Skeletal muscle tissue (tissue), 3 donors: ENCODE measurements at regions not wholly inside any gene's neighbourhood (a gene's known extent, or its start where the extent isn't known, plus 50 kb on each side); places are given as distances from the start of the nearest gene placed in this dataset.
"Not testable (repeated sequence)": the region's sequence is repeated elsewhere in the genome, so short reads cannot be mapped to it uniquely, and the experiment has no call there.

Experiments used
- H3K27ac ChIP-seq: one replicate; pipeline ENCODE4 v1.7.0; 2013; ENCODE audit warnings: mild to moderate bottlenecking, low read depth, low read length, inconsistent platforms
- H3K27me3 ChIP-seq, 3 donors: one replicate each; pipeline ENCODE4 v1.7.0; 2013; ENCODE audit warnings: low read length in 3 of 3; ENCODE audit not compliant: control insufficient read depth in 3 of 3, insufficient read depth in 3 of 3
- H3K36me3 ChIP-seq, 3 donors: one replicate each; pipeline ENCODE4 v1.7.0; 2013; ENCODE audit warnings: low read length in 3 of 3; ENCODE audit not compliant: control insufficient read depth in 3 of 3, insufficient read depth in 3 of 3
- H3K4me1 ChIP-seq, 3 donors: one replicate each; pipeline ENCODE4 v1.7.0; 2013; ENCODE audit warnings: low read length in 3 of 3, mild to moderate bottlenecking in 3 of 3; ENCODE audit not compliant: control insufficient read depth in 3 of 3, insufficient read depth in 3 of 3
- H3K4me3 ChIP-seq, 3 donors: one replicate each; pipeline ENCODE4 v1.7.0; 2013; ENCODE audit warnings: low read length in 3 of 3
- H3K9ac ChIP-seq, 3 donors: one replicate each; pipeline ENCODE4 v1.7.0; 2013; ENCODE audit warnings: low read length in 3 of 3, mild to moderate bottlenecking in 3 of 3, moderate library complexity in 2 of 3, low read depth in 1 of 3
- H3K9me3 ChIP-seq, 3 donors: one replicate each; pipeline ENCODE4 v1.7.0; 2013; ENCODE audit warnings: low read length in 3 of 3; ENCODE audit not compliant: control insufficient read depth in 3 of 3
- donor health status: Osteomylitis.

DNA sequence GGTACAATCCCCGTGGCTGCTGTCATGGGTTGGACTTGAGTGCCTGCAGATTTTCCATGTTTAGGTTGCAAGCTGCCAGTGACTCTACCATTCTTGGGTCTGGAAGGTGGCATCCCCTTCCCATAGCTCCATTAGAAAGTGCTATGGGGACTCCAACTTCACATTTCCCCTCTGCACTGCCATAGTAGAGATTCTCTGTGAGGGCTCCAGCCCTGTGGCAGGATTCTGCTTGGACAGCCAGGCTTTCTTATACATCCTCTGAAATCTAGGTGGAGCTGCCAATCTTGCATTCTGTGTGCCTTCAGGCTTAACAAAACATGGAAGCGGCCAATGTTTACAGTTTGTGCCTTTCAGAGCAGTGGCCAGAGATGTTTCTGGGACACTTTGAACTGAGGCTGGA lies 636.2 kb downstream of the SLITRK6 start:
- no peaks in the 10 kb centered on the region for H3K36me3 ChIP-seq
- H3K27me3 ChIP-seq, result no peaks in the 10 kb centered on the region
- H3K27ac ChIP-seq, result no peak overlapping the region
- peaks cover 0 to 3% (median 3%) of the 10 kb centered on the region in 3 donors for H3K9me3 ChIP-seq
- no peaks in the 10 kb centered on the region for H3K4me1 ChIP-seq
- no peak overlapping the region for H3K9ac ChIP-seq
- H3K4me3 ChIP-seq, result no peak overlapping the region

DNA sequence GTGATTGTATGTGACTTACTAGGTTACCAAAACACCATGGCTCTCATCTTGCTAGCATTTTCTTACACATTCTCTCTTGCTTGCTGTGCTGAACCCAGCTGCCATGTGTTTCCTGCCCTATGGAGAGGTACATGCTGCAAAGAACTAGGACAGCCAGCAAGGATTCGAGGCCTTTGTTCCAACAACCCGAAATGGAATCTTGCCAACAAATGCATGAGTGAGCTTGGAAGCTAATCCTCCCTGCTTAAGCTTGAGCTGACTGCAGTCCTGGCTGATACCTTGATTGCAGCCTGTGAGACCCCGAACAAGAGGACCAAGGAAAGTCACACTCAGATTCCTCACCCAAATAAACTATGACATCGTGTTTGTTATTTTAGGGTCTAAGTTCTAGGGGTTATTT lies 651.2 kb downstream of the SLITRK6 start:
- H3K27me3 ChIP-seq, result no peaks in the 10 kb centered on the region
- no peak overlapping the region for H3K4me3 ChIP-seq
- no peaks in the 10 kb centered on the region for H3K9me3 ChIP-seq
- no peaks in the 10 kb centered on the region for H3K36me3 ChIP-seq
- H3K4me1 ChIP-seq, result no peaks in the 10 kb centered on the region
- no peak overlapping the region for H3K27ac ChIP-seq
- no peak overlapping the region for H3K9ac ChIP-seq

DNA sequence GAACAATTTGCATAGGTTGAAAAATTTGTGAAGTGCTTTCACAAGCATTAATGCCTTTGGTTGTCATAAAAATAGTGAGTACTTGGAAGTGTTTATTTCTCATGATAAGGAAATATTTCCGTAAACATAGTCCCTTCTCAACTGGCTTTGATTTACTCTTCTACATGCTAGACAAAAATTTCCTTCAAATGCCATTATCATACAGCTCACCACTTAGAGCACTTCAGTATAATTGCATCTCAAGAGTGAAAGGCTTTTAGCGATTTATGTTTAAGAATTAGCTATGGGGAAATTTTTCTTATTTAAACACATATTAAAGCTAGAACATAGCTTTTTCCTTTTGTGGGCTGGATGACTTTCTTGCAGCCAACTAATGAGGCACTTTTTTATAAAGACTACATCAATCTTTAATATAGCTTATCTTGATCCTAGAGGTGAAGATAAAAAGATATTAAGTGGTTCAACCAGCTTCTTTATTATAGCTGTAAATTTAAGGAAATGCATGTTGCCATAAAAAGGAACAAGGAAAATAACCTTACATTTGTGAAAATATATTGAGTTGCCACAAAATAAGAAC lies 656.8 kb downstream of the SLITRK6 start:
- Histone ChIP-seq H3K27ac (no peak overlapping the region), H3K36me3 (no peaks in the 10 kb centered on the region), H3K4me1 (no peaks in the 10 kb centered on the region), H3K4me3 (no peak overlapping the region), H3K27me3 (no peaks in the 10 kb centered on the region), H3K9me3 (no peaks in the 10 kb centered on the region), H3K9ac (no peak overlapping the region)

DNA sequence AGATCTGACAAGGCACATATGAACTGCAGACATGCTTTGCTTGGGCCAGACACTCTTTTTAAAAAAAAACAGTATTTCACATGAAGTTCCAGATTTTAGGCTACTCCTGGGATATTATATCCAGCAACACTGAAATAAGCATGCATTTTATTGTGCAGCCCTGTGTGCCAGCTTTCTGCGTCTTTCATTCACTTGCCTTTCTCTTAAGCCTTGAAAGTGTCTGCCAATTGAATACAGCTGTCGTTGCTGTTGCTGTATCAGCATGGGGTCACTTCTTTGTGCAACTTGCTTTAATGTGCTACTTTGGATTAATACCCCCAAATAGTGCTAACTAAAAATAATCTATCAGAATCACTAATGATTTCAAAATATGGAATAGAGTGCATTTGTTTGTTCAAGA lies 657.8 kb downstream of the SLITRK6 start:
- H3K36me3 ChIP-seq, result no peaks in the 10 kb centered on the region
- H3K9ac ChIP-seq, result no peak overlapping the region
- H3K27me3 ChIP-seq, result no peaks in the 10 kb centered on the region
- H3K27ac ChIP-seq, result no peak overlapping the region
- no peak overlapping the region for H3K4me3 ChIP-seq
- H3K9me3 ChIP-seq, result no peaks in the 10 kb centered on the region
- H3K4me1 ChIP-seq, result no peaks in the 10 kb centered on the region

DNA sequence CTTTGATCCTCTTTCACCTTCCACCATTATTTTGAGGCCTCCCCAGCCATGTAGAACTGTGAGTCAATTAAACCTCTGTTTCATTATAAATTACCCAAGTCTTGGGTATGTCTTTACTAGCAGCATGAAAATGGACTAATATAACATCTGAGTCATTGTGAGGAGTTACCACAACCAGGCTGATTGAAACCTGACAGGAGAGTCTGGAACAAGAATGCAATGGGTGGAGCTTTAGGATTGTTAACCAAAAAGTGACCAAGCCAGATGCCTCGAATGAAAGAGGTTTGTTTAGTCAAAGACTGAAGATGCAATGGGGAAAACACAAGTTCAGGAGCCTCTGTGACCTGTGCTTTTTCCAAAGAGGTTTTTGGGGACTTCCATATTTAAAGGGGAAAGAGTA lies 659.0 kb downstream of the SLITRK6 start:
- H3K4me1 ChIP-seq, result no peaks in the 10 kb centered on the region
- no peaks in the 10 kb centered on the region for H3K36me3 ChIP-seq
- H3K27me3 ChIP-seq, result no peaks in the 10 kb centered on the region
- H3K4me3 ChIP-seq, result no peak overlapping the region
- no peaks in the 10 kb centered on the region for H3K9me3 ChIP-seq
- H3K27ac ChIP-seq, result no peak overlapping the region
- H3K9ac ChIP-seq, result no peak overlapping the region

DNA sequence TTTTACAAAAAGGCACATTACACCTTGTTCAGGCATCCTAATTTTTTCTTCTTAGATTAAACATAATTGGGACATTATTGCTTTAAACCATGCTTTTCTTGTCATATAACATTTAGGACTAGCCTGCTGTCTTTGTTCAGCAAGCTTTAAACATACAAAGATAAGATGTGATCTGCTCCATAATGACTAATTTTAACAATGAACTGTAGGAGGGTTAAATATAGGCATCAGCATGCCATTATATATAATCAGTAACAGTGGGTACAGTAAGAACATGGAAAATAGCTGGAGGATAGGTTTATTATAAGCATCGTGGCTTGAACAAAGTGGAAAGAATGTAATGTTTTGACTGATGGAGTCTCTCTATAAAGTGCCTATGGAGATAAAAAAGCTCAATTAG lies 661.7 kb downstream of the SLITRK6 start:
- Histone ChIP-seq H3K4me1 (no peaks in the 10 kb centered on the region), H3K9ac (no peak overlapping the region), H3K27me3 (no peaks in the 10 kb centered on the region), H3K36me3 (no peaks in the 10 kb centered on the region), H3K9me3 (no peaks in the 10 kb centered on the region), H3K4me3 (no peak overlapping the region), H3K27ac (no peak overlapping the region)

DNA sequence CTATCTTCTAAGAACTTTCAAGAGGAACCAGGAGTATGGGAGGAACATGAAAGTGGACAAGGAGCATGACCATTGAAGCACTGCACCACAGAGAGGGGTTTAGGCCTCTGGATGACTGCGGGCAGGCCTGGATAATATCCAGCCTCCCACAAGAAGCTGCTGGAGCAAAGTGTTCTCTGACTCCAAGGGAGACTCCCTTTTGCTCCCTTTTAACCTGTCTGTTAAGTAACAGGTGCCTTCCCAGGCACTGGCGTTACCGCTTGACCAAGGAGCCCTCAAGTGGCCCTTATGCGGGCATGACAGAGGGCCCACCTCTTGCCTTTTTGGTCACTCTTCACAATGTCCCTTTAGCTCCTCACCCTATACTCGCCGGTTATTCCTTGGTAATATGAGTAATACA lies 666.2 kb downstream of the SLITRK6 start:
- H3K36me3 ChIP-seq, result no peaks in the 10 kb centered on the region
- no peaks in the 10 kb centered on the region for H3K27me3 ChIP-seq
- H3K27ac ChIP-seq, result no peak overlapping the region
- H3K9me3 ChIP-seq, result no peaks in the 10 kb centered on the region
- no peak overlapping the region for H3K9ac ChIP-seq
- no peaks in the 10 kb centered on the region for H3K4me1 ChIP-seq
- no peak overlapping the region for H3K4me3 ChIP-seq

DNA sequence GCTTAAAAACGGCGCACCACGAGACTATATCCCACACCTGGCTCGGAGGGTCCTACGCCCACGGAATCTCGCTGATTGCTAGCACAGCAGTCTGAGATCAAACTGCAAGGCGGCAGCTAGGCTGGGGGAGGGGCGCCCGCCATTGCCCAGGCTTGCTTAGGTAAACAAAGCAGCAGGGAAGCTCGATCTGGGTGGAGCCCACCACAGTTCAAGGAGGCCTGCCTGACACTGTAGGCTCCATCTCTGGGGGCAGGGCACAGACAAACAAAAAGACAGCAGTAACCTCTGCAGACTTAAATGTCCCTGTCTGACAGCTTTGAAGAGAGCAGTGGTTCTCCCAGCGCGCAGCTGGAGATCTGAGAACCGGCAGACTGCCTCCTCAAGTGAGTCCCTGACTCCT lies 675.7 kb downstream of the SLITRK6 start:
- H3K27ac ChIP-seq, H3K27me3 ChIP-seq, H3K36me3 ChIP-seq, H3K9ac ChIP-seq, H3K4me1 ChIP-seq, H3K4me3 ChIP-seq, H3K9me3 ChIP-seq: not testable (repeated sequence)

DNA sequence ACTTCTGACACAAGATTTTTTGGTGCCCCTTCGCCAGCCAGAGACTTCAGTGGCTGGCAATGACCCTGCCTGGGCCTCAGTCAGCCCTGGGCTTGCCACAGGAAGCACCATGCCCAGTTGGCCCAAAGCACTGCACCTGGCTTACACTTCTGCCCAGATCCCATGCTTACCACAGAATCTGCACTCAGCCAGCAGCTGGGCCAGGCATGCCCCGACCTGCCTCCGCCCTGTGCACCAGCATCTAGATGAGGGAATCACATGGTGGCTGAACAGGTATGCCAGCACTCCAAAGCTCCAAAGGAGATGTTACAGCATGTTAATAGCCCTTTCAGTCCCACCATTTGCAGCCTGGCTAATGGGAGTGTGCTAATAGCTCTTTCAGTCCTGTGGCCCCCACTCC lies 690.9 kb downstream of the SLITRK6 start:
- H3K4me1 ChIP-seq, result no peaks in the 10 kb centered on the region
- H3K27me3 ChIP-seq, result no peaks in the 10 kb centered on the region
- H3K4me3 ChIP-seq, result no peak overlapping the region
- H3K9me3 ChIP-seq, result no peaks in the 10 kb centered on the region
- no peaks in the 10 kb centered on the region for H3K36me3 ChIP-seq
- no peak overlapping the region for H3K9ac ChIP-seq
- no peak overlapping the region for H3K27ac ChIP-seq

DNA sequence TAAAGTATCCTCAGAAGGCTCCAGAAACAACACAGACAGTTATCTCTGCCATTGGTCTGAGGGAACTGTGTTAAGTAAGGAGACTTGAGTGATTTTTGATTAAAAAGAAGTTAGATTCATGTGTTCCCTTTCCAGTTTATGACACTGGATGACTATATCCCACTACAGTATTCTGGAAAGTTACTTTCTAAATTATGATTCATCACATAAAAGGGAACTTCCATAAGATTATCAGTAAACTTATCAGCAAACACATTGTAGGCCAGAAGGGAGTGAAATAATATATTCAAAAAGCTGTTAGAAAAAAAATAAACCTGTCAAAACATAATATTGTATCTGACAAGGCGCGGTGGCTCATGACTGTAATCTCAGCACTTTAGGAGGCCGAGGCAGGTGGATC lies 700.0 kb downstream of the SLITRK6 start:
- no peak overlapping the region for H3K9ac ChIP-seq
- no peak overlapping the region for H3K27ac ChIP-seq
- H3K4me1 ChIP-seq, result no peaks in the 10 kb centered on the region
- no peaks in the 10 kb centered on the region for H3K9me3 ChIP-seq
- H3K4me3 ChIP-seq, result no peak overlapping the region
- no peaks in the 10 kb centered on the region for H3K27me3 ChIP-seq
- H3K36me3 ChIP-seq, result no peaks in the 10 kb centered on the region
